ENCODE measurements at regions not wholly inside any gene's neighbourhood (a gene's known extent, or its start where the extent isn't known, plus 50 kb on each side); places are given as distances from the start of the nearest gene placed in this dataset.

- TF ChIP-seq, protein P1, sequence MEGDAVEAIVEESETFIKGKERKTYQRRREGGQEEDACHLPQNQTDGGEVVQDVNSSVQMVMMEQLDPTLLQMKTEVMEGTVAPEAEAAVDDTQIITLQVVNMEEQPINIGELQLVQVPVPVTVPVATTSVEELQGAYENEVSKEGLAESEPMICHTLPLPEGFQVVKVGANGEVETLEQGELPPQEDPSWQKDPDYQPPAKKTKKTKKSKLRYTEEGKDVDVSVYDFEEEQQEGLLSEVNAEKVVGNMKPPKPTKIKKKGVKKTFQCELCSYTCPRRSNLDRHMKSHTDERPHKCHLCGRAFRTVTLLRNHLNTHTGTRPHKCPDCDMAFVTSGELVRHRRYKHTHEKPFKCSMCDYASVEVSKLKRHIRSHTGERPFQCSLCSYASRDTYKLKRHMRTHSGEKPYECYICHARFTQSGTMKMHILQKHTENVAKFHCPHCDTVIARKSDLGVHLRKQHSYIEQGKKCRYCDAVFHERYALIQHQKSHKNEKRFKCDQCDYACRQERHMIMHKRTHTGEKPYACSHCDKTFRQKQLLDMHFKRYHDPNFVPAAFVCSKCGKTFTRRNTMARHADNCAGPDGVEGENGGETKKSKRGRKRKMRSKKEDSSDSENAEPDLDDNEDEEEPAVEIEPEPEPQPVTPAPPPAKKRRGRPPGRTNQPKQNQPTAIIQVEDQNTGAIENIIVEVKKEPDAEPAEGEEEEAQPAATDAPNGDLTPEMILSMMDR (IDR thresholded peaks at IDR 0.05) = no peak
- no peak for TF ChIP-seq POLR2A (IDR thresholded peaks at IDR 0.05)
- H3K36me3 ChIP-seq = no peaks in the 10 kb centered on the region
- no peak for DNase-seq
- no peak overlapping the region for H3K27ac ChIP-seq
- no peaks in the 10 kb centered on the region for H3K4me1 ChIP-seq
- no peaks in the 10 kb centered on the region for H3K9me3 ChIP-seq
- no peaks in the 10 kb centered on the region for H3K27me3 ChIP-seq
- H3K4me3 ChIP-seq = no peak overlapping the region
These were observed 112.5 kb upstream of the ZNF366 start for GRCh38 chr5:72619677-72620076.

GRCh38 chr5:72619251-72619650 is 112.0 kb upstream of the ZNF366 start:
- TF ChIP-seq, protein P1 (IDR thresholded peaks at IDR 0.05) = no peak
- no peak for TF ChIP-seq POLR2A (IDR thresholded peaks at IDR 0.05)
- H3K36me3 ChIP-seq = no peaks in the 10 kb centered on the region
- no peak for DNase-seq

GRCh38 chr5:72618708-72619107 is 111.5 kb upstream of the ZNF366 start:
- Histone ChIP-seq H3K9me3 (no peaks in the 10 kb centered on the region), H3K36me3 (no peaks in the 10 kb centered on the region), H3K27me3 (no peaks in the 10 kb centered on the region), H3K27ac (no peak overlapping the region), H3K4me3 (no peak overlapping the region), H3K4me1 (no peaks in the 10 kb centered on the region)
- no peak for DNase-seq
- no peak for TF ChIP-seq POLR2A (IDR thresholded peaks at IDR 0.05)
- TF ChIP-seq, protein P1 (IDR thresholded peaks at IDR 0.05) = no peak

More at GRCh38 chr5:72619251-72619650, 112.0 kb upstream of the ZNF366 start:
- Histone ChIP-seq H3K9me3 (no peaks in the 10 kb centered on the region), H3K27ac (no peak overlapping the region), H3K4me3 (no peak overlapping the region), H3K27me3 (no peaks in the 10 kb centered on the region), H3K4me1 (no peaks in the 10 kb centered on the region)

DNA sequence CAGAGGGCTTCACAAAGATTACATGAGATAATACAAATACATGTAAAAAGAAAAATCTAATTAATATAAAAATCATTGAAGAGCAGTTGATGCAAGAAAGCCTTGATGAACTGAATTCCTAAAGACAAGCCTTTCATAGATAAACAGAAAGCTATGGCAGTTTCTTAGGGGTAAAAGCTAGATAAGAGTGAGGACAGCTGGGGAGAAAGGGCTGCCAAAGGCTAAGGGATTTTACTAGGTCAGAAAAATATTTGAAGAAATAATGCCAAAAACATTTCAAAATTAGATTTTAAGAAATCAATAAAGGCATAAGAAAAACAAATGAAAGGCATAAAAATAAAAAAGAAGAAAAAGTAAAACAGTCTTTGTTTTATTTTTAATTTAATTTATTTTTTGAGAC is 107.9 kb upstream of the ZNF366 start:
- H3K4me3 ChIP-seq = no peak overlapping the region
- no peaks in the 10 kb centered on the region for H3K36me3 ChIP-seq
- H3K4me1 ChIP-seq = no peaks in the 10 kb centered on the region
- no peak for TF ChIP-seq POLR2A (IDR thresholded peaks at IDR 0.05)
- TF ChIP-seq, protein P1 (IDR thresholded peaks at IDR 0.05) = no peak
- H3K27ac ChIP-seq = no peak overlapping the region
- DNase-seq = no peak
- H3K27me3 ChIP-seq = no peaks in the 10 kb centered on the region
- H3K9me3 ChIP-seq = no peaks in the 10 kb centered on the region

DNA sequence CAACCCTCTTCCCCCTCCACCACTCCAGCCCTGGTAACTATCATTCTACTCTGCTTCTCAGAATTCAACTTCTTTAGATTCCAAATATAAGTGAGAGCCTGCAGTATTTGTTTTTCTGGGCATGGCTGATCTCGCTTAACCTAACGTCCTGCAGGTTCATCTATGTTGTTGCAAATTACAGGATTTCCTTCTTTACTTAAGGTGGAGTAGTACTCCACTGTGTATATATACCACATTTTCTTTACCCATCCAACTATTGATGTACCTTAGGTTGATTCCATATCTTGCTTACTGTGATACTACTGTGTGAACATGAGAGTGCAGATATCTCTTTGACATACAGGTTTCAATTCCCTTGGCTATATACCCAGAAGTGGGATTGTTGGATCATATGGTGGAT is 106.3 kb upstream of the ZNF366 start:
- Histone ChIP-seq H3K27ac (no peak overlapping the region), H3K4me3 (no peak overlapping the region)

More for the DNA sequence above, 106.3 kb upstream of the ZNF366 start:
- DNase-seq = no peak
- TF ChIP-seq POLR2A (IDR thresholded peaks at IDR 0.05) = no peak
- TF ChIP-seq, protein P1 (IDR thresholded peaks at IDR 0.05) = no peak
- no peaks in the 10 kb centered on the region for H3K9me3 ChIP-seq
- H3K36me3 ChIP-seq = no peaks in the 10 kb centered on the region
- no peaks in the 10 kb centered on the region for H3K4me1 ChIP-seq
- H3K27me3 ChIP-seq = no peaks in the 10 kb centered on the region

All from Peyer's patch (tissue), 4 donors.